Fibroblast of villous mesenchyme (primary cell): ENCODE measurements at regions not wholly inside any gene's neighbourhood (a gene's known extent, or its start where the extent isn't known, plus 50 kb on each side); places are given as distances from the start of the nearest gene placed in this dataset.

Experiments used
- DNase-seq: peaks from one replicate; pipeline ENCODE4 v3.0.0-alpha.2; 2010; ENCODE audit warnings: low read depth
- H3K4me3 ChIP-seq: 2 replicates; pipeline ENCODE4 v1.5.1; 2011; ENCODE audit warnings: low read depth, mild to moderate bottlenecking, low read length
- CTCF ChIP-seq: IDR thresholded peaks from 2 replicates; pipeline ENCODE4 v1.5.1; 2012; ENCODE audit warnings: low read depth, mild to moderate bottlenecking, low read length; ENCODE audit not compliant: insufficient read depth

- no peak for DNase-seq
- no peak overlapping the region for H3K4me3 ChIP-seq
- no peak for TF ChIP-seq CTCF
Observed at GRCh38 chr1:229793488-229793887, 167.4 kb downstream of the URB2 start.

- DNase-seq: no peak
- TF ChIP-seq CTCF: no peak
- no peak overlapping the region for H3K4me3 ChIP-seq
Observed at GRCh38 chr1:229798558-229798957, 172.5 kb downstream of the URB2 start.

- H3K4me3 ChIP-seq: no peak overlapping the region
- TF ChIP-seq CTCF: no peak
- no peak for DNase-seq
Observed at GRCh38 chr1:229803626-229804217, 177.7 kb downstream of the URB2 start.

- no peak overlapping the region for H3K4me3 ChIP-seq
- no peak for DNase-seq
- no peak for TF ChIP-seq CTCF
Observed at GRCh38 chr1:229808272-229808671, 182.2 kb downstream of the URB2 start.

- no peak overlapping the region for H3K4me3 ChIP-seq
- no peak for TF ChIP-seq CTCF
- DNase-seq: no peak
Observed at GRCh38 chr1:229810140-229810539, 184.1 kb downstream of the URB2 start.

GRCh38 chr1:229810961-229811360 is 184.9 kb downstream of the URB2 start:
- TF ChIP-seq CTCF: no peak
- no peak overlapping the region for H3K4me3 ChIP-seq
- DNase-seq: no peak

- DNase-seq: no peak
- no peak for TF ChIP-seq CTCF
Observed at GRCh38 chr1:229812148-229812547, 186.1 kb downstream of the URB2 start.

More at GRCh38 chr1:229812148-229812547, 186.1 kb downstream of the URB2 start:
- no peak overlapping the region for H3K4me3 ChIP-seq
